SU-DHL-6 (cell line): ENCODE measurements at regions not wholly inside any gene's neighbourhood (a gene's known extent, or its start where the extent isn't known, plus 50 kb on each side); places are given as distances from the start of the nearest gene placed in this dataset.

Source experiments
- H2AFZ ChIP-seq: fragments of 200-600 bp; sonication (generic); 2 replicates; pipeline ENCODE4 v1.6.1; 2014; ENCODE audit warnings: low read depth, mild to moderate bottlenecking, moderate library complexity, mixed read lengths, antibody characterized with exemption, low read length; ENCODE audit not compliant: severe bottlenecking
- H3F3A ChIP-seq: fragments of 200-600 bp; shearing (Covaris generic); 2 replicates; pipeline ENCODE4 v1.6.0; 2016; ENCODE audit warnings: antibody characterized with exemption, mild to moderate bottlenecking; ENCODE audit not compliant: insufficient read depth
- H3K27ac ChIP-seq: fragments of 200-600 bp; sonication (generic); 2 replicates; pipeline ENCODE4 v1.5.1; 2016; ENCODE audit warnings: low read depth, mild to moderate bottlenecking, low read length, moderate library complexity, mixed read lengths
- H3K27me3 ChIP-seq: fragments of 200-600 bp; sonication (generic), shearing (Covaris generic); 2 replicates; pipeline ENCODE4 v1.6.0; 2014; ENCODE audit warnings: mild to moderate bottlenecking, low read length
- H3K36me3 ChIP-seq: fragments of 200-600 bp; sonication (generic); 2 replicates; pipeline ENCODE4 v1.6.1; 2014; ENCODE audit warnings: mild to moderate bottlenecking, low read length, mixed read lengths
- H3K4me2 ChIP-seq: fragments of 300-600, 200-600 bp; shearing (Covaris generic), sonication (generic); 2 replicates; pipeline ENCODE4 v1.6.0; 2014; ENCODE audit warnings: low read length, low read depth, mild to moderate bottlenecking; ENCODE audit not compliant: poor library complexity, severe bottlenecking
- H3K4me3 ChIP-seq: fragments of 200-600 bp; sonication (generic); 2 replicates; pipeline ENCODE4 v1.5.1; 2014; ENCODE audit warnings: antibody characterized with exemption, low read length, mild to moderate bottlenecking, mixed read lengths; ENCODE audit not compliant: insufficient read depth, poor library complexity, severe bottlenecking
- H3K79me2 ChIP-seq: fragments of 200-600 bp; sonication (generic); 2 replicates; pipeline ENCODE4 v1.6.1; 2014; ENCODE audit warnings: mild to moderate bottlenecking, low read length, moderate library complexity; ENCODE audit not compliant: insufficient read depth
- H3K9ac ChIP-seq: fragments of 200-600 bp; sonication (generic); 2 replicates; pipeline ENCODE4 v1.7.0; 2014; ENCODE audit warnings: mild to moderate bottlenecking, low read length
- H3K9me2 ChIP-seq: fragments of 200-600 bp; sonication (generic); replicated peaks from 2 replicates; pipeline ENCODE4 v1.6.1; 2014; ENCODE audit warnings: low read length; ENCODE audit not compliant: insufficient read depth
- H3K9me3 ChIP-seq: fragments of 200-600 bp; sonication (generic); 2 replicates; pipeline ENCODE4 v1.6.1; 2014; ENCODE audit warnings: low read length, mixed read lengths; ENCODE audit not compliant: insufficient read depth
- H4K20me1 ChIP-seq: fragments of 200-600 bp; sonication (generic); 2 replicates; pipeline ENCODE4 v1.6.1; 2014; ENCODE audit warnings: low read depth, mild to moderate bottlenecking, antibody characterized with exemption, low read length, moderate library complexity, mixed read lengths
- CTCF ChIP-seq: fragments of 200-600 bp; sonication (generic); IDR thresholded peaks from one replicate; pipeline ENCODE4 v1.5.1; 2017; ENCODE audit warnings: antibody characterized with exemption, mild to moderate bottlenecking, low read length, moderate library complexity; ENCODE audit not compliant: insufficient read depth, poor library complexity, severe bottlenecking
- EZH2phosphoT487 ChIP-seq: fragments of 200-600 bp; sonication (generic), shearing (Covaris generic); conservative IDR thresholded peaks from 2 replicates; pipeline ENCODE4 v1.6.1; 2018; ENCODE audit warnings: mild to moderate bottlenecking, antibody characterized with exemption, low read length, moderate library complexity, mixed read lengths

GRCh38 chr7:45450571-45451204 lies 123.5 kb upstream of the ADCY1 start:
- TF ChIP-seq CTCF: no peak
- no peak for TF ChIP-seq EZH2phosphoT487

DNA sequence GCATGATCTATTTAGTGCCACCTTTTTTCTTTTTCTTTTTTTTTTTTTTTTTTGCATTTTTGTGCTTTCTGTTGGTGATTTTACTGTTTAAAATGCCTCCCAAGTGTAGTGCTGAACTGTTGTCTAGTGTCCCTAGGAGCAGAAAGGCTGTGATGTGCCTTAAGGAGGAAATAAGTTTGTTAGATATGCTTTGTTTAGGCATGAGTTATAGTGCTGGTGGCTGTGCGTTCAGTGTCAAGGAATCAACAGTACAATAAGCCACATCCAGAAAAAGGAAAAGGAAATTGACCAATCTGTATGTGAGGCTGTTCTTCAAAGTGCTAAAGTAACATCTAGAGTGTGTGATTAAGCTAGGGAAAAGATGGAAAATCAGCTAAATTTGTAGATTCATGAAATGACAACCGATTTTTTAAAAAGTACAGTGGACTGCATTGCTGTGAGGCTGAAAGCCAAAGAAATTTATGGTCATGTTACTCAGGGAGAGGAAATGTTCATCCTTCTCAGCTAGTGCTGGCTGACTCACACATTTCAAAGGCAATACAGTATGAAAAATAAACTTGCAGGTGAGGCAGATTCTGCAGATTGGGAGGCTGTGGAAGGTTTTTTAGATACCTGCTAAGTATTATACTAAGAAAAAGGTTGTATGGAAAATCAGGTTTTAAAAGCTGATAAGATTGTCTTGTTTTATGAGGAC lies 122.7 kb upstream of the ADCY1 start:
- H2AFZ ChIP-seq: no peak overlapping the region

More at GRCh38 chr7:45450571-45451204, 123.5 kb upstream of the ADCY1 start:
- Histone ChIP-seq H3K9me3 (no peaks in the 10 kb centered on the region), H3K79me2 (no peaks in the 10 kb centered on the region), H3F3A (no peaks in the 10 kb centered on the region), H3K36me3 (no peaks in the 10 kb centered on the region), H3K4me3 (no peak overlapping the region), H2AFZ (no peak overlapping the region), H3K9ac (no peak overlapping the region), H3K9me2 (no peaks in the 10 kb centered on the region), H3K27me3 (no peaks in the 10 kb centered on the region), H3K4me2 (no peak overlapping the region), H4K20me1 (no peaks in the 10 kb centered on the region), H3K27ac (no peak overlapping the region)

GRCh38 chr7:45454771-45455170 lies 119.4 kb upstream of the ADCY1 start:
- H3K9me2 ChIP-seq: no peaks in the 10 kb centered on the region
- H3K27ac ChIP-seq: no peak overlapping the region
- H3F3A ChIP-seq: no peaks in the 10 kb centered on the region
- no peaks in the 10 kb centered on the region for H3K9me3 ChIP-seq
- no peak overlapping the region for H3K9ac ChIP-seq
- no peak overlapping the region for H2AFZ ChIP-seq
- TF ChIP-seq CTCF (no peak), EZH2phosphoT487 (no peak)
- H3K79me2 ChIP-seq: no peaks in the 10 kb centered on the region
- H4K20me1 ChIP-seq: no peaks in the 10 kb centered on the region
- no peak overlapping the region for H3K4me3 ChIP-seq
- H3K36me3 ChIP-seq: no peaks in the 10 kb centered on the region
- no peaks in the 10 kb centered on the region for H3K27me3 ChIP-seq
- H3K4me2 ChIP-seq: no peak overlapping the region

More for the DNA sequence above, 122.7 kb upstream of the ADCY1 start:
- no peak overlapping the region for H3K9ac ChIP-seq
- H3K4me3 ChIP-seq: no peak overlapping the region
- H3K36me3 ChIP-seq: no peaks in the 10 kb centered on the region
- H3K27me3 ChIP-seq: no peaks in the 10 kb centered on the region
- H3K79me2 ChIP-seq: no peaks in the 10 kb centered on the region
- H3K9me2 ChIP-seq: no peaks in the 10 kb centered on the region
- TF ChIP-seq CTCF (no peak), EZH2phosphoT487 (no peak)
- H3K9me3 ChIP-seq: no peaks in the 10 kb centered on the region
- H4K20me1 ChIP-seq: no peaks in the 10 kb centered on the region
- H3F3A ChIP-seq: no peaks in the 10 kb centered on the region
- no peak overlapping the region for H3K27ac ChIP-seq
- no peak overlapping the region for H3K4me2 ChIP-seq
